ENCODE measurements at regions not wholly inside any gene's neighbourhood (a gene's known extent, or its start where the extent isn't known, plus 50 kb on each side); places are given as distances from the start of the nearest gene placed in this dataset.

GRCh38 chr11:23688411-23688810 is 808.4 kb upstream of the LUZP2 start:
- no peak for DNase-seq

- DNase-seq = no peak
Observed at GRCh38 chr11:23688835-23689234, 808.0 kb upstream of the LUZP2 start.

DNA sequence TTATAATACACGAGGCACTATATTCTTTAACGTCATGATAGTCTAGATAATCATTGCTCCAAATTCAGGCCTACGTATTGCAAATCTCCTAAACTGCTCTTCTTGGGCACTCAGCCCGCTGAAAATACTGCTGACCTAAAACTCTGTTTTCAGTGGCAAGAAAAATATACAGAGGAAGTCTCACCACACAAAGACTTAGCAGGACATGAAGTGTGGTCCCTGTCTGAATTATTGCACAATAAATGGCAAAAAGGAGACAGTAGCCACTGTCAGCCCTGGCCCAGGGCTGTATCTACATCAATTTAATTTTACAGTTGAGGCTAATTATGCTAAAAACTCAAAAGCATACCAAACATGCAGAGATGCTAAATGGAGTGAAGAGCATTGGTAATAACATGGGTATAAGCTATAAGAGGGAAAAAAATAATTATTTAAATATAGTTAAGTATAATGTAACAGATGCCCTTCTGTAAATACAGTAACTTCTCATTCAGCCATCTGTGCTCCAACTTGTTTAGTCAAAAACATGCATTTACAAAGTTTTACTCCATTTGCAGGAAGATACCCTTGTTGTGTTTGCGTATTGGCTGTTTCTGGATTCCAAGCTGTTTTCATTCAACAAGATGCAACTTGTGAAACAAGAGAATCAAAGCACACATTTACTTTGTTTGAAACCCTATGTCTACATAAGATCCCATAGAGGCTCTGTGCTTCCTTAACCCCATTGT is 800.0 kb upstream of the LUZP2 start:
- DNase-seq = no peak

DNA sequence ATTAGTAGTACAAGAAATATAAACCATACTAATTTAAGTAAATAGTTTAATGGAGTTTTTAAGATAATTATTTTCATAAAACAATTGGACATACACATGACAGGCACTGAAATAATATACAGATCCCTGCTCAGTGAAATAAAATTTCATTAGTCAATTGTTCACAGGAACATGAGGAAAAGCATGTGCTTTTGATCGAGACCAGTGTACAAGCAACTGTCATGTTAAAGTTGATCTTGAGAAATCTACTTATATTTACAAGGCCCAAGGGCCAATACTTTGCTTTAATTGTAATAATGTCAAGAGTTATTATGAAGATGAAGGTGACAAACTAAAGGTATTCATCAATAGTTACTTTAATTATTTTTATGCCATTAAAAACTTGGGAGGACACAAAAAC is 792.7 kb upstream of the LUZP2 start:
- no peak for DNase-seq

GRCh38 chr11:23711981-23712380 is 784.9 kb upstream of the LUZP2 start:
- peak; percentile 48 for DNase-seq

DNA sequence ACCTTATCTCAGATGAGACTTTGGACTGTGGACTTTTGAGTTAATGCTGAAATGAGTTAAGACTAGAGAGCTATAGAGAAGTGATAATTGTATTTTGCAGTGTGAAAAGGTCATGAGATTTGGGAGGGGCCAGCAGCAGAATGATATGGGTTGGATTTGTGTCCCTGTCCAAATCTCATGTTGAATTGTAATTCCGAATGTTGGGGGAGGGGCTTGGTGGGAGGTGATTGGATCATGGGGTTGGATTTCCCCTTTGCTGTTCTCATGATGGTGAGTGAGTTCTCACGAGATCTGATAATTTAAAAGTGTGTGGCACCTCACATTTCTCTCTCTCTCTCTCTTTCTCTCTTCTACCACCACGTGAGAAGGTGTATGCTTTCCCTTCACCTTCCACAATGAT is 777.8 kb upstream of the LUZP2 start:
- no peak for DNase-seq

- DNase-seq = peak; percentile 44
Observed at GRCh38 chr11:23723861-23724260, 773.0 kb upstream of the LUZP2 start.

DNA sequence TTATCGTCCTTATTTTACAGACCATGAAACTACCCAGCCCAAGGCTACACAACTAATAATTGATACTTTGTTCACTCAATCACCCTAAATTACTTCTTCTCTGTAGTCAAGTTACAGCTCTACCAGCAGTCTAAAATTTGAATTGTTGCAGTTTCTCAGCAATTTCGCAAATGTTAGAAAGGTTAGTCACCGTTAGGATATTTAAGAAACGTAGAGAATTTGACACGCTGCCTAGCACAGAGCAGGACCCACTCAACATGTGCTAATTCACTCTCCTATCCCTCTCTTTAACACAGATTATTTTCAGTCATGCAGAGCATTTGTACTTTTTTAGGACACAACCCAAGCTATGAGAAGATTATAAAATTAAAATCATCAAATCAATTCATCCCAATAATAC is 771.1 kb upstream of the LUZP2 start:
- DNase-seq = peak; percentile 86

GRCh38 chr11:23727387-23727786 is 769.5 kb upstream of the LUZP2 start:
- DNase-seq = no peak

GRCh38 chr11:23727794-23728193 is 769.1 kb upstream of the LUZP2 start:
- peak; percentile 70 for DNase-seq

GRCh38 chr11:23729088-23729487 is 767.8 kb upstream of the LUZP2 start:
- DNase-seq = no peak

DNA sequence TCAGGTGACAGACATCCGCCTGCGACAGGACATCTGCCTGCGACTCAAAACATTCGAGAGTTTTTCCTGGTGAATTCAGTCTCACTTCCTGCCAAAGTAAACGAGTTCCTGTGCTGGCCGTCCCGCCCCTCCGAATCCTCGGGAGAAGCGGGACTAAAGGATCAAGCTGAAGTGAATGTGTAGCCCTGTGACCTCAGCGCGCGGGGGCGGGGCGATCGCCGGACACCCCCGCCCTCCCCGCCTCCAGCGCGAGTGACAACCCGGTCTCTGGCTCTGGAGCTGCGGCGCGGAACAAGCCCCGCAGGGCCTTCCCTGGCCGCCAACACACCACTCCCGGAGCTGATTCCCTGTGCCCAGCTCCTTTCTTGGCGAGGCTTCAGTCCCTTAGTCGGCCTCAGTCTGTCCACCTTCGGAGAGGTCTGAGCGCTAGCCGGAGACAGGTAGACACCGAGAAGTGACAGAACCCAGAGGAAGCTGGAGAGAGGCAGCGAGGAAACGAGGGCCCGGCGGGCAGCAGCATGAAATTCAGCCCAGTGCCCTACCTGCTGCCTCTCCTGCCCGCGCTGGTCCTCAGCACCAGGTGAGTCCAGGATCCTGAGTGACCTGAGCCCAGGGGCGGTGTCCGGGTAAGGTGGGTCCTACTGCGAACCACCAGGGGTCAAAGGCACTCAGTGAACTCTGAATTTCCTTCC is 766.4 kb upstream of the LUZP2 start:
- DNase-seq = no peak

DNA sequence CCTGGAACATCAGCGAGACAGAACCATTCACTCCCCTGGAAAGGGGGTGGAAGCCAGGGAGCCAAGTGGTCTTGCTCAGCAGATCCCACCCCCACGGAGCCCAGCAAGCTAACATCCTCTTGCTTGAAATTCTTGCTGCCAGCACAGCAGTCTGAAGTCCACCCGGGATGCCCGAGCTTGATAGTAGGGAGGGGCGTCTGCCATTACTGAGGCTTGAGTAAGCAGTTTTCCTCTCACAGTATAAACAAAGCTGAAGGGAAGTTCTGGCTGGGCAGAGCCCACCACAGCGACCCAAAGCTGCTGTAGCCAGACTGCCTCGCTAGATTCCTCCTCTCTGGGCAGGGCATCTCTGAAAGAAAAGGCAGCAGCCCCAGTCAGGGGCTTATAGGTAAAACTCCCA is 764.8 kb upstream of the LUZP2 start:
- DNase-seq = peak; percentile 38

GRCh38 chr11:23746896-23747295 is 750.0 kb upstream of the LUZP2 start:
- no peak for DNase-seq

DNA sequence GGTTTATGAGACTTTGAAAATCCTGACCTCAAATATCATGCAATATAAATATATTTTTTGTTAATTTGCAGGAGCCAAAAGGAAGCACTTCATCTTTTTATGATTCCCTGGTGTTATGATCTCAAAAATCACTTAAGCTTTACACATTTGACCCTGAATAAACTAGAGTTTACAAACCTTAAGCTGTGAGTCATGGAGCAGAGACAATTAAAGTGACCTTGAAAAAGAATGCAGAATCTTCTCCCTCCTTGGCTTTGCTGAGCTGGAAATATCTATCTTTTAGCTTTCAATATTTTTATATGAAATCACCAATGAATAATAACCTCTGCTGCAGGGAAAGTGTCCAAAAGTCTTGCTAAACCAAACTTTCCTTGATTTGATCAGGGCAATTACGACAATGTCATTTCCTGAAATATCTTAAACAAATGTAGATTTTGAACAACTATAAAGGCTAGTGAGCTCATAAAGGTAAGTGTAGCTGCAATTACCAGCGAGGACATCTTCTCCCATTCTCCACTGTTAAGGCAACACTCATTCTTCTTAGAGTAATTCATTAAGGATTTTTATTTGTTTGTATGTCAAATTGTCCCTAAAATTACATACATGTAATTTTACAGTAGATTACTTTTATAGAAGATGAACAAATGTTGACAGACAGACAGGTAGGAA is 747.0 kb upstream of the LUZP2 start:
- DNase-seq = no peak

- no peak for DNase-seq
Observed at GRCh38 chr11:23751280-23751679, 745.6 kb upstream of the LUZP2 start.

GRCh38 chr11:23755076-23755475 is 741.8 kb upstream of the LUZP2 start:
- DNase-seq = no peak

- no peak for DNase-seq
Observed at GRCh38 chr11:23755769-23756168, 741.1 kb upstream of the LUZP2 start.

GRCh38 chr11:23759489-23759888 is 737.4 kb upstream of the LUZP2 start:
- DNase-seq = no peak

DNA sequence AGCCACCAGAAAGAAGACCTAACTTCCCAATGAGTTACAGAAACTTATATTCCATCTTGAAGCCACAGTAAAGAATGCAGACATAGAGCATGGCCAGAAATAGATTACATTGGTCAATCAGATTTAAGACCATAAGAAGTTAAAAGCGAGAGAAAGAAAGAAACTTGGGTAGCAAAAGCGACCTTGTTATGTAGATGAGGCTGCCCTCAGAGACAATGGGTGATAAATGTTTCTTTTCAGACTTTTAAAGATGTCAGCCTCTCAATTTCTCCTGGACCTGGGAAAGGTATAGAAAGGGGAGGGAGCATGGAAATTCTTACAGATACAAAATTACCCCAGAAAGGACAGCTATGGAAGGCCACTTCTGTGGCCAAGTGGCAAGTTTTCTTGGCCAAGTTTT is 732.6 kb upstream of the LUZP2 start:
- DNase-seq = no peak

DNA sequence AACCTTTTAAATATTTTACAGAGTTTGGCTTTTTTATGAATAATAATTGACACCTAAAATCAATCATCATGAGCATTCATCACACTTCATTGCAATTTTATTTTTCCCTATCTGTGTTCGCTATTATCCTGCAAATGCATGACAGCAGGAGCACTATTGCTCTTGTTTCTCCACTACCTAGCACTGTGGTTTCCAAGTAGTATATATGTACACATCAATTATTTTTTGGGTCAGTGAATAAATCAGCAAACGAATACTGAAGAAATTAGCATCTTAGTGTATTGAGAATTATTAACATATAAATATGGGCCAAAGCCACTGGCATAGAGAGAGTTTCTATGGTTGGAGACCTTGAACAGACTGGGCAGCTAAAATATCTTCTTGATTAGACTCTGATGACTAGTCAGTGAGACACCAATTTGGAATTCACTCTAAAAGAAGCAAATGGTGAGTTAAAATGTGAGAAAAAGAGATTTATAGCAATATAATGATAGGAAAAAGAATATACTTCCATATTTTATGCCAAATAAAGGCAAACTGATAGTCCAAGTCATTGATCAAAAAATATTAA is 731.1 kb upstream of the LUZP2 start:
- peak; percentile 41 for DNase-seq

DNA sequence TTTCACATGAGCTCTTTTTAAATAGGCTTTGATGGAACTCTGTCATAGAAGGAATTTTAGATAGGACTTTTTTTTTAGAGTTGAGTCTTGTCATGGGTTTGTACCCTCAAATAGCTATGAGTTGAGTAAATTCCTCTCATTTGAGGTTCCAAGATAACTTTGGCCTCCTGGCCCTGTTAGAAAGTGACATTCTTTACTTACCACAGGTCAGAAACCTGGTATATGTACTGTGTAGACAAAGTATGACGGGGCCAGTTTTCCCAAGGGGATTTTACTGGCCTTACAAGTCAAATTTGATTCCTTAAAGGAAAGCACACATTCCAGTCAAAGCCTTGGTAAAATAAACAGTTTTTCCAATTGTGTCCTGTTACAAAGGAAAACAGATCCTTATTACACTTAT is 729.3 kb upstream of the LUZP2 start:
- no peak for DNase-seq

DNA sequence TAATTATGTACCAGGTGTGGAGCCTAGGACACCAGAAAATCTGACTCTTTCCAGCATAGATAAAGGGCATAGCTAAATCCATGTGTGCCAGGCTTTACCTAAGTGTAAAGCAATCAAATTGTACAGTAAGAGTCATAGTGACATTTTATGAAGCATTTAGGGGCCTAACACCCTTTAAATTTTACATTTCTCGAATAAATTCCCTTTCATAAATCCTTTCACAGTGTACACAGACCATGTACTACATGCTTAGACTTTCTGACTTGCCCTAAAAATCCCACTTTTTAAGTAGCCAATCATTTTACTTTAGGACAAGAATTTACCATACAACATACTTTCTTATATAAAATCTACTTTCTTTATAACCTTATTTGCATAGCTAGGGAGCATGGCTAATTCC is 727.6 kb upstream of the LUZP2 start:
- DNase-seq = no peak

DNA sequence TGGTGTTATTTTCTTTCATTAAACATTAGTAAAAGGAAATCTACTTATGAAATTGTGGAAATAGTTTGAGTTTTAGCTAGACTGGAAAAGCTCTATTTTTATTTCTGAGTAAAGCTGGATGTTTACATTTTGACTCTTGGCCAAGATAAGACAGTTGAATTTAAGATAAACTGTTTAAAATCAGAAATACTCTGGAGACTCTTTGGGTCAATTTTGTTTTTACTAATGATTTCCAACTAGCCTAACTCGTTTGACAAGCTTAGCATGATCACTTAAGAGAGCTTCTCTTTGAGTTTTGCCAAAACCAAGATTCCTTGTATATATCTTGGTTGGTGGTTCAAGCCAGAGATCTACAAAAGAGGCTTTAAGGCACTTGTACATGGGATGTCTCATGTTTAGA is 724.8 kb upstream of the LUZP2 start:
- no peak for DNase-seq

All from NCI-H226 (cell line).